Stimulated activated CD4-positive, alpha-beta T cell treated with anti-CD3 and anti-CD28 coated beads, Interleukin-15, amount 100 ng/mL, for 24 hours (primary cell): ENCODE measurements at regions not wholly inside any gene's neighbourhood (a gene's known extent, or its start where the extent isn't known, plus 50 kb on each side); places are given as distances from the start of the nearest gene placed in this dataset.

Source experiments
- DNase-seq: peaks from one replicate; pipeline ENCODE4 v3.0.0-alpha.2; 2020

DNA sequence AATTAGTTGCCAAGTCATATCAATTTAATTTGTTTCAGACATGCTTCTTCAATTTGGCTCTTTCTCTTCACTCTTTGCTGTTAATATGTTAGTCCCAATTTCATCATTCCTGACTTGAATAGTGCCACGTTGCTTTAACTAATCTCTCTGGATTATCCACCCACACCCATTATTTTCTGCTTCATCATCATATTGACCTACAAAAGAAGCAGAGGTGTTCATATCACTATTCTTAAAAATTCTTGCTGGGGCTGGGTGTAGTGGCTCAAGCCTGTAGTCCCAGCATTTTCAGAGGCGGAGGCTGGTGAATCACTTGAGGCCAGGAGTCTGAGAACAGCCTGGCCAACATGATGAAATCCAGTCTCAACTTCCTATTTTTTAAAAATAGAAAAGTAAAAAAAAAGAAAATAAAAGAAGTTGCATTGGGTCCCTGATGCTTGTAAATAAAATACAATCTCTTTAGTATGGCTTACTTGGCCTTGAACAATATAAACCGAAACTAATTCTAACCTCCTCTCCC is 65.7 kb upstream of the KCNIP4 start:
- no peak for DNase-seq

- DNase-seq = no peak
These were observed 55.3 kb upstream of the KCNIP4 start for GRCh38 chr4:22003878-22004277.
